VCaP (cell line): ENCODE measurements at regions not wholly inside any gene's neighbourhood (a gene's known extent, or its start where the extent isn't known, plus 50 kb on each side); places are given as distances from the start of the nearest gene placed in this dataset.

ENCODE experiments used
- H3K27ac ChIP-seq: fragments of 450-650 bp; 2 replicates; pipeline ENCODE4 v1.5.1; 2017
- CTCF ChIP-seq: fragments of 450-650 bp; conservative IDR thresholded peaks from 2 replicates; pipeline ENCODE4 v1.5.1; 2017; ENCODE audit warnings: mild to moderate bottlenecking, moderate library complexity

GRCh38 chr7:42704710-42705109 is 207.2 kb downstream of the C7orf25 start:
- H3K27ac ChIP-seq = no peak overlapping the region
- no peak for TF ChIP-seq CTCF

GRCh38 chr7:42702647-42703046 is 209.2 kb downstream of the C7orf25 start:
- H3K27ac ChIP-seq = no peak overlapping the region
- no peak for TF ChIP-seq CTCF

GRCh38 chr7:42700406-42701327 is 211.2 kb downstream of the C7orf25 start:
- H3K27ac ChIP-seq = no peak overlapping the region; the same call in 1 of the 2 replicates
- TF ChIP-seq CTCF = no peak

GRCh38 chr7:42699380-42700178 is 212.3 kb downstream of the C7orf25 start:
- TF ChIP-seq CTCF = no peak
- no peak overlapping the region; the same call in 1 of the 2 replicates for H3K27ac ChIP-seq

GRCh38 chr7:42698600-42699374 is 213.1 kb downstream of the C7orf25 start:
- H3K27ac ChIP-seq = no peak overlapping the region
- TF ChIP-seq CTCF = no peak

- H3K27ac ChIP-seq = peak overlapping the region; percentile 91
- TF ChIP-seq CTCF = no peak
Observed at GRCh38 chr7:42694894-42695507, 216.9 kb downstream of the C7orf25 start.
